ENCODE measurements at regions not wholly inside any gene's neighbourhood (a gene's known extent, or its start where the extent isn't known, plus 50 kb on each side); places are given as distances from the start of the nearest gene placed in this dataset.

GRCh38 chr4:177052211-177052934 is 257.3 kb upstream of the NEIL3 start:
- no peak for DNase-seq

- DNase-seq, result no peak
These were observed 252.5 kb upstream of the NEIL3 start for GRCh38 chr4:177057186-177057585.

GRCh38 chr4:177064116-177064515 is 245.6 kb upstream of the NEIL3 start:
- DNase-seq, result no peak

GRCh38 chr4:177064729-177065394 is 244.8 kb upstream of the NEIL3 start:
- no peak for DNase-seq

- DNase-seq, result no peak
These were observed 242.9 kb upstream of the NEIL3 start for GRCh38 chr4:177066746-177067145.

- DNase-seq, result no peak
These were observed 239.1 kb upstream of the NEIL3 start for GRCh38 chr4:177070533-177071058.

- DNase-seq, result peak; percentile 24
These were observed 232.3 kb upstream of the NEIL3 start for GRCh38 chr4:177077095-177077971.

- no peak for DNase-seq
These were observed 230.3 kb upstream of the NEIL3 start for GRCh38 chr4:177079327-177079726.

GRCh38 chr4:177080388-177080787 is 229.3 kb upstream of the NEIL3 start:
- DNase-seq, result no peak

- DNase-seq, result no peak
These were observed 222.6 kb upstream of the NEIL3 start for GRCh38 chr4:177087060-177087459.

GRCh38 chr4:177087499-177087898 is 222.2 kb upstream of the NEIL3 start:
- DNase-seq, result no peak

GRCh38 chr4:177091515-177091914 is 218.2 kb upstream of the NEIL3 start:
- DNase-seq, result no peak

- DNase-seq, result no peak
These were observed 216.9 kb upstream of the NEIL3 start for GRCh38 chr4:177092807-177093206.

- DNase-seq, result peak; percentile 23
These were observed 215.7 kb upstream of the NEIL3 start for GRCh38 chr4:177093964-177094363.

- DNase-seq, result no peak
These were observed 212.4 kb upstream of the NEIL3 start for GRCh38 chr4:177097291-177097690.

GRCh38 chr4:177099211-177099610 is 210.5 kb upstream of the NEIL3 start:
- DNase-seq, result peak; percentile 53

- no peak for DNase-seq
These were observed 209.4 kb upstream of the NEIL3 start for GRCh38 chr4:177100307-177100706.

- DNase-seq, result no peak
These were observed 206.1 kb upstream of the NEIL3 start for GRCh38 chr4:177103619-177104018.

GRCh38 chr4:177105536-177105935 is 204.1 kb upstream of the NEIL3 start:
- peak; percentile 25 for DNase-seq

GRCh38 chr4:177107288-177107921 is 202.3 kb upstream of the NEIL3 start:
- DNase-seq, result peak; percentile 90

GRCh38 chr4:177108708-177109107 is 201.0 kb upstream of the NEIL3 start:
- peak; percentile 51 for DNase-seq

- DNase-seq, result no peak
These were observed 199.9 kb upstream of the NEIL3 start for GRCh38 chr4:177109769-177110168.

GRCh38 chr4:177116161-177116560 is 193.5 kb upstream of the NEIL3 start:
- DNase-seq, result no peak
